ENCODE measurements at regions not wholly inside any gene's neighbourhood (a gene's known extent, or its start where the extent isn't known, plus 50 kb on each side); places are given as distances from the start of the nearest gene placed in this dataset.

DNA sequence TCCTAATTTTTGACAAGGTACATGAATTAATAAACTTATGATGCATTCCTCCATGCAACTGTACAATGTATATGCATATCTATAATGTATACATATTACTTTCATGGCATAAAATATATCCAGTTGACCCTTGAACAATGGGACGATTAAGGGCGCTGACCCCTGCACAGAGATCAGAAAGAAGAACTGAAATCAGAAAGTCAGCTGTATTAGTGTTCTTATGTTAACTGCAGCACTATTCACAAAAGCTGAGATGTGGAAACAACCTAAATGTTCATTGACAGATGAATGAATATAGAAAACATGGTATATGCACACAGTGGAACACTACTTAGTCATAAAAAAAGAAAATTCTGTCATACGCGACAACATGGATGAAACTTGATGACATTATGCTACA is 457.1 kb downstream of the GBA3 start:
- no peak overlapping the region for H2BK20ac ChIP-seq (ENCODE audit: low read depth, low read length, poor library complexity, severe bottlenecking)
- H3K9me3 ChIP-seq (ENCODE audit: control insufficient read depth, low read depth, low read length): no peaks in the 10 kb centered on the region
- no peak overlapping the region for H2BK120ac ChIP-seq (ENCODE audit: low read depth, low read length, poor library complexity, severe bottlenecking)
- WGBS (ENCODE audit: extremely low coverage, insufficient read length, low lambda C conversion rate): no CpG with 5 or more reads among the region's 4 CpGs
- no peak overlapping the region for H2AK5ac ChIP-seq (ENCODE audit: insufficient read length, low read length)
- H3K79me2 ChIP-seq (ENCODE audit: insufficient read depth, low read length): no peaks in the 10 kb centered on the region
- Mint-ChIP-seq H3K36me3 (ENCODE audit: insufficient read depth in 1 of 3, low read depth in 3 of 3) (no peaks in the 10 kb centered on the region), H3K4me1 (peaks cover 12 to 16% of the 10 kb centered on the region in 2 experiments), H3K27me3 (ENCODE audit: low read depth) (peaks cover 1% of the 10 kb centered on the region; the same call in 1 of the 2 replicates), H3K9me3 (no peaks in the 10 kb centered on the region; a peak in 1 of 5 replicates), H3K4me3 (no peak overlapping the region), H3K27ac (no peak overlapping the region)
- no peak overlapping the region for H3K14ac ChIP-seq (ENCODE audit: insufficient read depth, low read length)
- H3K4me1 ChIP-seq (ENCODE audit: insufficient read depth, low read length): no peaks in the 10 kb centered on the region
- H3T11ph ChIP-seq (ENCODE audit: low read length): no peak overlapping the region
- H3K27me3 ChIP-seq (ENCODE audit: insufficient read depth, low read length): no peaks in the 10 kb centered on the region
- no peak overlapping the region for H2BK15ac ChIP-seq (ENCODE audit: low read depth, low read length)
- H4K20me1 ChIP-seq (ENCODE audit: control insufficient read depth, insufficient read depth, insufficient read length): no peaks in the 10 kb centered on the region
- no peak overlapping the region for H4K5ac ChIP-seq (ENCODE audit: insufficient read length, low read depth, low read length)
- no peak overlapping the region for H3K18ac ChIP-seq (ENCODE audit: insufficient read length, low read depth, low read length)
- TF ChIP-seq, protein P1, sequence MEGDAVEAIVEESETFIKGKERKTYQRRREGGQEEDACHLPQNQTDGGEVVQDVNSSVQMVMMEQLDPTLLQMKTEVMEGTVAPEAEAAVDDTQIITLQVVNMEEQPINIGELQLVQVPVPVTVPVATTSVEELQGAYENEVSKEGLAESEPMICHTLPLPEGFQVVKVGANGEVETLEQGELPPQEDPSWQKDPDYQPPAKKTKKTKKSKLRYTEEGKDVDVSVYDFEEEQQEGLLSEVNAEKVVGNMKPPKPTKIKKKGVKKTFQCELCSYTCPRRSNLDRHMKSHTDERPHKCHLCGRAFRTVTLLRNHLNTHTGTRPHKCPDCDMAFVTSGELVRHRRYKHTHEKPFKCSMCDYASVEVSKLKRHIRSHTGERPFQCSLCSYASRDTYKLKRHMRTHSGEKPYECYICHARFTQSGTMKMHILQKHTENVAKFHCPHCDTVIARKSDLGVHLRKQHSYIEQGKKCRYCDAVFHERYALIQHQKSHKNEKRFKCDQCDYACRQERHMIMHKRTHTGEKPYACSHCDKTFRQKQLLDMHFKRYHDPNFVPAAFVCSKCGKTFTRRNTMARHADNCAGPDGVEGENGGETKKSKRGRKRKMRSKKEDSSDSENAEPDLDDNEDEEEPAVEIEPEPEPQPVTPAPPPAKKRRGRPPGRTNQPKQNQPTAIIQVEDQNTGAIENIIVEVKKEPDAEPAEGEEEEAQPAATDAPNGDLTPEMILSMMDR (conservative IDR thresholded peaks at IDR 0.05): no peak
- no peak overlapping the region for H3K56ac ChIP-seq (ENCODE audit: insufficient read length, low read depth, low read length)
- H3K27ac ChIP-seq (ENCODE audit: insufficient read length, low read depth, low read length): no peak overlapping the region
- no peak overlapping the region for H3K9ac ChIP-seq (ENCODE audit: extremely low read depth, insufficient read length, low read length)
- no peak for DNase-seq
- no peak overlapping the region for H4K91ac ChIP-seq (ENCODE audit: insufficient read length, low read depth, low read length)
- no peak overlapping the region for H2BK12ac ChIP-seq (ENCODE audit: insufficient read length, low read depth, low read length)
- no peak overlapping the region for H2AFZ ChIP-seq (ENCODE audit: low read length)
- no peak overlapping the region for H3K23ac ChIP-seq (ENCODE audit: insufficient read length, low read depth, low read length)
- no peak overlapping the region for H3K4me2 ChIP-seq (ENCODE audit: insufficient read depth, insufficient read length, low read length)
- H3K4ac ChIP-seq (ENCODE audit: low read depth, low read length): no peak overlapping the region
- H2BK5ac ChIP-seq (ENCODE audit: insufficient read length, low read length): no peak overlapping the region
- no peak overlapping the region for H4K8ac ChIP-seq (replicated peaks; ENCODE audit: insufficient read length, low read depth, low read length)
- no peaks in the 10 kb centered on the region for H3K79me1 ChIP-seq (ENCODE audit: insufficient read depth, low read depth, low read length, poor library complexity, severe bottlenecking)
- H3K23me2 ChIP-seq (ENCODE audit: insufficient read length, low read depth, low read length, poor library complexity, severe bottlenecking): no peaks in the 10 kb centered on the region
